T-cell (primary cell): ENCODE measurements at regions not wholly inside any gene's neighbourhood (a gene's known extent, or its start where the extent isn't known, plus 50 kb on each side); places are given as distances from the start of the nearest gene placed in this dataset.

ENCODE experiments used
- ATAC-seq, 4 experiments: fragments of 200-7000 bp in 3 of 4; fragments of 150-1000 bp in 1 of 4; cut with Tn5 transposase; replicated peaks in 1 of 4; 1 replicate in 3 of 4; 2 replicates in 1 of 4; pipeline ENCODE4 v1.10.0; 2021; ENCODE audit warnings: moderate library complexity in 3 of 4, mild to moderate bottlenecking in 2 of 4, moderate number of reproducible peaks in 1 of 4
- CTCF ChIA-PET, 2 donors: fragments of 300-600 bp; sonication (Branson Sonifier 250); formaldehyde crosslinking; loops; one replicate each; lab custom pipeline; 2022; ENCODE audit warnings: antibody characterized with exemption in 2 of 2; lab: Charles Lee
- POLR2A ChIA-PET, 2 donors: fragments of 300-600 bp; sonication (Branson Sonifier 250); formaldehyde crosslinking; loops; one replicate each; lab custom pipeline; 2022; ENCODE audit warnings: antibody characterized with exemption in 2 of 2; lab: Charles Lee
- DNase-seq, 35 experiments: peaks; one replicate each; pipeline versions ENCODE4 v3.0.0 to v3.0.0-alpha.2; 2013 to 2023
- H3K27ac ChIP-seq: one replicate; pipeline ENCODE4 v1.5.1; 2013; ENCODE audit warnings: low read length
- H3K27me3 ChIP-seq, 2 experiments: replicated peaks in 1 of 2; 1 replicate in 1 of 2; 2 replicates in 1 of 2; pipeline versions ENCODE4 v1.6.1 to v1.7.0; 2013; ENCODE audit warnings: low read length in 1 of 2, mixed read lengths in 1 of 2; ENCODE audit not compliant: control insufficient read depth in 2 of 2, insufficient read depth in 2 of 2; ENCODE audit errors: extremely low read depth in 1 of 2
- H3K36me3 ChIP-seq, 2 donors: 1 replicate in 1 of 2; 2 replicates in 1 of 2; pipeline versions ENCODE4 v1.6.1 to v1.7.0; 2013; ENCODE audit warnings: low read length in 1 of 2; ENCODE audit not compliant: control insufficient read depth in 2 of 2, insufficient read depth in 1 of 2; ENCODE audit errors: extremely low read depth in 1 of 2
- H3K4me1 ChIP-seq, 2 experiments: 1 replicate in 1 of 2; 2 replicates in 1 of 2; pipeline versions ENCODE4 v1.6.1 to v1.7.0; 2013; ENCODE audit warnings: low read length in 2 of 2, mixed read lengths in 1 of 2; ENCODE audit not compliant: insufficient read depth in 2 of 2, control insufficient read depth in 1 of 2; ENCODE audit errors: extremely low read depth in 1 of 2
- H3K4me3 ChIP-seq, 2 donors: 1 replicate in 1 of 2; 2 replicates in 1 of 2; pipeline versions ENCODE4 v1.5.1 to v1.7.0; 2013; ENCODE audit warnings: mild to moderate bottlenecking in 2 of 2, low read length in 1 of 2, moderate library complexity in 1 of 2; ENCODE audit not compliant: control insufficient read depth in 1 of 2; ENCODE audit errors: extremely low read depth in 1 of 2
- H3K9me3 ChIP-seq: 2 replicates; pipeline ENCODE4 v1.7.0; 2013
- H3K27ac Mint-ChIP-seq, 2 donors: one replicate each; pipeline ENCODE4 v1.8.0; 2020 to 2021; ENCODE audit warnings: mild to moderate bottlenecking in 2 of 2, mixed read lengths in 2 of 2
- H3K27me3 Mint-ChIP-seq, 2 donors: one replicate each; pipeline ENCODE4 v1.8.0; 2021 to 2022; ENCODE audit warnings: mixed read lengths in 2 of 2
- H3K36me3 Mint-ChIP-seq: one replicate; pipeline ENCODE4 v1.8.0; 2021; ENCODE audit warnings: mixed read lengths
- H3K4me1 Mint-ChIP-seq, 3 donors: one replicate each; pipeline ENCODE4 v1.8.0; 2020 to 2022; ENCODE audit warnings: mixed read lengths in 3 of 3, mild to moderate bottlenecking in 1 of 3
- H3K4me3 Mint-ChIP-seq, 3 donors: one replicate each; pipeline ENCODE4 v1.8.0; 2020 to 2022; ENCODE audit warnings: mild to moderate bottlenecking in 3 of 3, mixed read lengths in 3 of 3, moderate library complexity in 3 of 3
- H3K9me3 Mint-ChIP-seq, 3 donors: one replicate each; pipeline ENCODE4 v1.8.0; 2020 to 2022; ENCODE audit warnings: mixed read lengths in 3 of 3
- WGBS: methylation state at CpG from one replicate; pipeline ENCODE4 v1.1.5; 2013; ENCODE audit warnings: missing lambda C conversion rate; ENCODE audit not compliant: insufficient coverage; 5-methylcytosine and 5-hydroxymethylcytosine counted together

- no peaks in the 10 kb centered on the region for H3K4me1 Mint-ChIP-seq
- ChIA-PET CTCF (no interaction called here), POLR2A (no interaction called here)
- WGBS: 83% methylated on average over 1 of the region's 4 CpGs
- no peaks in the 10 kb centered on the region for H3K4me1 ChIP-seq
- no peak overlapping the region for H3K27ac Mint-ChIP-seq
- DNase-seq: no peak
- no peak overlapping the region for H3K27ac ChIP-seq
- H3K36me3 Mint-ChIP-seq: no peaks in the 10 kb centered on the region
- no peak overlapping the region for H3K4me3 Mint-ChIP-seq
- no peak overlapping the region for H3K4me3 ChIP-seq
- peaks cover 3 to 4% of the 10 kb centered on the region in 2 donors for H3K27me3 Mint-ChIP-seq
- no peaks in the 10 kb centered on the region for H3K9me3 ChIP-seq
- ATAC-seq: no peak
- H3K9me3 Mint-ChIP-seq: no peaks in the 10 kb centered on the region
- H3K27me3 ChIP-seq: no peaks in the 10 kb centered on the region
- no peaks in the 10 kb centered on the region for H3K36me3 ChIP-seq
Observed at GRCh38 chr4:185916231-185916630, 104.2 kb upstream of the SORBS2 start.

GRCh38 chr4:185916683-185917082 is 104.7 kb upstream of the SORBS2 start:
- no peaks in the 10 kb centered on the region for H3K9me3 ChIP-seq
- DNase-seq (no peak), ATAC-seq (no peak)
- Mint-ChIP-seq H3K4me1 (no peaks in the 10 kb centered on the region), H3K4me3 (no peak overlapping the region), H3K9me3 (no peaks in the 10 kb centered on the region), H3K27me3 (peaks cover 3 to 4% of the 10 kb centered on the region in 2 donors), H3K27ac (no peak overlapping the region), H3K36me3 (no peaks in the 10 kb centered on the region)
- H3K4me1 ChIP-seq: no peaks in the 10 kb centered on the region
- no peak overlapping the region for H3K27ac ChIP-seq
- no peaks in the 10 kb centered on the region for H3K27me3 ChIP-seq
- no peak overlapping the region for H3K4me3 ChIP-seq
- ChIA-PET CTCF (no interaction called here), POLR2A (no interaction called here)
- H3K36me3 ChIP-seq: no peaks in the 10 kb centered on the region
- WGBS: 81% methylated on average over 2 of the region's 4 CpGs

DNA sequence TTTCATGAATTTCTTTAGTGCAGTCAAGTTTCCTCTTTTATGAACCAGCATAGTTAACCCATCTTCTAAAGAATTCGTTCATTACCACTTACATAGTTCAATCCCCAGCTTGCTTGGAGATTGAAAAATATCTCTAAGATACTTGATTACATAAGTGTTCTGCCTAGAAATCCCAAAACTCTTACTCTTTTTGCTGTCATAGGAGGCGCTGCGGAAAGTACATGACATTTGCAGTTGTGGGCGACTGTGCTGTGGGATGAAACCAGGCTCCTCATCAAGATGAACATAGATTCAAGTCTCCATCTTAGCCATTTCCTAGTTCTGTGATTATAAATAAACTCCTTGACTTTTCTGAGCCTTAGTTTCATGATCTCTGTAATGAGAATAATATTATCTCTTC is 107.1 kb upstream of the SORBS2 start:
- no peaks in the 10 kb centered on the region for H3K9me3 ChIP-seq
- POLR2A ChIA-PET: no interaction called here
- H3K36me3 ChIP-seq: no peaks in the 10 kb centered on the region
- no peaks in the 10 kb centered on the region for H3K27me3 ChIP-seq
- H3K9me3 Mint-ChIP-seq: peaks cover 0 to 4% (median 0%) of the 10 kb centered on the region in 3 donors
- H3K27ac Mint-ChIP-seq: no peak overlapping the region
- H3K4me1 ChIP-seq: no peaks in the 10 kb centered on the region
- H3K27me3 Mint-ChIP-seq: peaks cover 3 to 7% of the 10 kb centered on the region in 2 donors
- H3K4me3 Mint-ChIP-seq: no peak overlapping the region
- WGBS: no CpG with 5 or more reads among the region's 4 CpGs
- DNase-seq: no peak
- H3K36me3 Mint-ChIP-seq: no peaks in the 10 kb centered on the region
- no peak overlapping the region for H3K27ac ChIP-seq
- H3K4me1 Mint-ChIP-seq: no peaks in the 10 kb centered on the region
- H3K4me3 ChIP-seq: no peak overlapping the region
- CTCF ChIA-PET: no interaction called here
- no peak for ATAC-seq

- Histone ChIP-seq H3K36me3 (no peaks in the 10 kb centered on the region), H3K27me3 (no peaks in the 10 kb centered on the region), H3K9me3 (no peaks in the 10 kb centered on the region), H3K4me3 (no peak overlapping the region), H3K27ac (no peak overlapping the region), H3K4me1 (no peaks in the 10 kb centered on the region)
- ATAC-seq: no peak
- Mint-ChIP-seq H3K4me3 (no peak overlapping the region), H3K36me3 (no peaks in the 10 kb centered on the region), H3K27ac (no peak overlapping the region), H3K9me3 (peaks cover 0 to 4% (median 0%) of the 10 kb centered on the region in 3 donors), H3K27me3 (peaks cover 3 to 7% of the 10 kb centered on the region in 2 donors), H3K4me1 (no peaks in the 10 kb centered on the region)
- POLR2A ChIA-PET: no interaction called here
- DNase-seq: no peak
- no CpG with 5 or more reads among the region's 6 CpGs for WGBS
- CTCF ChIA-PET: no interaction called here
Observed at GRCh38 chr4:185920171-185920570, 108.2 kb upstream of the SORBS2 start.

DNA sequence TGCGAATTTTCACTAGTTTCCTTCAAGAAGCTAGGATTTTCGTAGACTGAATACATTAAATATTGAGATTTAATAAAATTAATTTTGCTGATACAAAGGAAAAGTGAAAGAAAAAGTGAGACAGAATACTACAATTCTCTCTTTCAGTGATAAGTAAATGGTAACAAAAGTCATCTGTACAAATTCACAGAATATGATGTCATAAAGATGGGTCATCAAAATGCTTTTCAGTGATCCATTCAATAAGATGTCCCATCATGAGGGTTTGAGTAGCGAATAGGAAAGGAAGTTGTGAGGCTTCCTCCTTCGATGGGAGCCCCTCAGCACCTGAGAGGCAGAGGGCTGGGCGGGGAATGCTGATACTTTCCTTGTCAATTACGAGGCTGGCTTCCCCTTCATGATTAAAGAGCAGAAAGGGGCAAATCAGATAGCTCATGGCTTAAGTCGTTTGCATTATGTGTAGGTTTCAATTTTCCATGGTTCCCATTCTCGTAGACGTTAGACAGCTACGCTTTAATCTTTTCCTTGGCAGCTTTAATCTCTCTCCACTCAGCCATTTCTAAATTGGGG is 108.8 kb upstream of the SORBS2 start:
- Histone ChIP-seq H3K4me1 (no peaks in the 10 kb centered on the region), H3K27me3 (no peaks in the 10 kb centered on the region), H3K9me3 (no peaks in the 10 kb centered on the region), H3K27ac (no peak overlapping the region), H3K36me3 (no peaks in the 10 kb centered on the region), H3K4me3 (no peak overlapping the region)
- WGBS: 56% methylated on average over 2 of the region's 10 CpGs
- no peak for ATAC-seq
- ChIA-PET CTCF (no interaction called here), POLR2A (no interaction called here)
- Mint-ChIP-seq H3K4me1 (no peaks in the 10 kb centered on the region), H3K9me3 (peaks cover 0 to 4% (median 0%) of the 10 kb centered on the region in 3 donors), H3K27ac (no peak overlapping the region), H3K4me3 (no peak overlapping the region), H3K27me3 (peaks cover 2 to 7% of the 10 kb centered on the region in 2 donors), H3K36me3 (no peaks in the 10 kb centered on the region)
- no peak for DNase-seq

GRCh38 chr4:185921583-185922555 is 109.9 kb upstream of the SORBS2 start:
- no peak overlapping the region for H3K27ac Mint-ChIP-seq
- no peak overlapping the region for H3K4me3 ChIP-seq
- no peaks in the 10 kb centered on the region for H3K9me3 ChIP-seq
- no peaks in the 10 kb centered on the region for H3K36me3 Mint-ChIP-seq
- H3K27ac ChIP-seq: no peak overlapping the region
- no peak overlapping the region for H3K4me3 Mint-ChIP-seq
- H3K27me3 ChIP-seq: no peaks in the 10 kb centered on the region
- ChIA-PET POLR2A (no interaction called here), CTCF (no interaction called here)
- H3K27me3 Mint-ChIP-seq: peaks cover 0 to 10% of the 10 kb centered on the region in 2 donors
- DNase-seq: no peak
- no peaks in the 10 kb centered on the region for H3K4me1 ChIP-seq
- no peaks in the 10 kb centered on the region for H3K4me1 Mint-ChIP-seq
- H3K9me3 Mint-ChIP-seq: peaks cover 0 to 4% (median 0%) of the 10 kb centered on the region in 3 donors
- no peak for ATAC-seq
- WGBS: 8% methylated on average over 4 of the region's 9 CpGs
- no peaks in the 10 kb centered on the region for H3K36me3 ChIP-seq
